HAP-1 (cell line): ENCODE measurements at regions not wholly inside any gene's neighbourhood (a gene's known extent, or its start where the extent isn't known, plus 50 kb on each side); places are given as distances from the start of the nearest gene placed in this dataset.

Experiments
- DNase-seq, 2 experiments: peaks; one replicate each; pipeline ENCODE4 v3.0.0-alpha.2; 2016 to 2020; ENCODE audit warnings: low spot score in 2 of 2
- H3K27me3 ChIP-seq: fragments of 250-450 bp; sonication (Bioruptor Pico); 2 replicates; pipeline ENCODE4 v1.5.1; 2020; ENCODE audit warnings: low read depth, mild to moderate bottlenecking, moderate library complexity
- H3K36me3 ChIP-seq: fragments of 250-450 bp; sonication (Bioruptor Pico); replicated peaks from 2 replicates; pipeline ENCODE4 v1.5.1; 2020; ENCODE audit warnings: mild to moderate bottlenecking
- H3K4me1 ChIP-seq: fragments of 250-450 bp; sonication (Bioruptor Pico); 2 replicates; pipeline ENCODE4 v1.5.1; 2020; ENCODE audit warnings: mild to moderate bottlenecking
- H3K4me3 ChIP-seq: fragments of 250-450 bp; sonication (Bioruptor Pico); 2 replicates; pipeline ENCODE4 v1.5.1; 2020; ENCODE audit warnings: mild to moderate bottlenecking, moderate library complexity
- H3K9me3 ChIP-seq: fragments of 250-450 bp; sonication (Bioruptor Pico); 2 replicates; pipeline ENCODE4 v1.5.1; 2020; ENCODE audit warnings: mild to moderate bottlenecking, moderate library complexity
- in situ Hi-C: fragments of 300-500 bp; cut with MboI; formaldehyde crosslinking; loops from 3 replicates; pipeline ENCODE4 v1.14.3; 2020; ENCODE audit warnings: low sequenced_read_pairs, inconsistent platforms, mixed read lengths

DNA sequence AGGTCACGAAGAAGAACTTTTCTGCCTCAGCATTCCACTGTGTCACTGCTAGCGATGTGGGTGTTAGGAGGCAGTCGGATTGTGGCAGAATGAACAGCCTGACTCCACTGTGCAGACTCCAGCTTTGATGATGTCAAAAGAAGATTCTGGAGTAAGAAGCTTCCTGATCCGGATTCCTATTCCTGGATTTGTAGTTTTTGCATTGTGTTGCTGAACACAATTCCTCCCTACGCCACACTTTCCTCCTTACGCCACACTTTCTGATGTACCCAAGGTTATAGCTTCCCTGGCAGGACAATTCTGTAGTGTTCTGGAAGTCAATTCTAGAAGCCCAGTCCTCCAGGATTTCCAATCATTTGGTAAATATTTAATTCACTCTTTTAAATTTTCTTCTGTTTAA lies 665.2 kb upstream of the ADGRL2 start:
- H3K4me3 ChIP-seq: no peak overlapping the region
- in situ Hi-C loops: no loop called here
- H3K9me3 ChIP-seq: no peaks in the 10 kb centered on the region
- no peaks in the 10 kb centered on the region for H3K27me3 ChIP-seq
- no peaks in the 10 kb centered on the region for H3K4me1 ChIP-seq
- no peaks in the 10 kb centered on the region for H3K36me3 ChIP-seq
- no peak for DNase-seq

DNA sequence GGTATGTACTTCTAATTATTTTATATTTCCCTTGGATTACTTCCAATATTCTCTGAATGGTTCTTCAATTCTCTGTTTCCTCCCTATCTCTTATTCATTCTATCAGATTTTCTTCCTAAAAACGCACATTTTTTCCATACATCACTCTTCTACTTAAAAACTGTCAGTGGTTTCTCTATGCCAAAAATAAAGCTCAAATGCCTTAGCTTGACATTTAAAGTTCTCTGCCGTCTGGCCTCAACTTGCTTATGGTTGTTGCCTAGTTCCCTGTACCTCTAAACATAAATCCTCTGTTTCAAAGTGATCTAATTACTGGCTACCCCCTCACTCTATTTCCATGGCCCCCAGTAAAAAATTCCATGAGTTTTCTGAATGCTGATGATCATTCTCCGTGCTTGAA lies 671.0 kb upstream of the ADGRL2 start:
- no peaks in the 10 kb centered on the region for H3K4me1 ChIP-seq
- in situ Hi-C loops: no loop called here

DNA sequence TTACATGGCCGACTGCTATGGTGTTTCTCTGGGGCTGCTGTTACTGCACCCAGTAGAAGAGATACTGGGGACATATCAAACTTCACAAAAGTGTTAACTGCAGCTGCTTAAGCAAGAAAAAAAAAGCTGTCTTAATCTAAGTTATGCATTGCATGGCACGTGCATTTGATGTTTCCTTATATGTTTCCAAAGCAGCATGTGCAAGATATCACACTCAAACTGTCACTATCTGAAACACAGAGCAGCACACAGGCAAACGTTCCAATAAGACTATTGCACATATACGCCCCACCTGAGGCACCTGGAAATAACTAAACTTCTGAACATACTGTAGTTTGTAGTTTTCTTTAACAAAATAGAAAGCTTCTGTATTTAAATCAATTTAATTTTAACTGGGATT lies 671.4 kb upstream of the ADGRL2 start:
- no peaks in the 10 kb centered on the region for H3K27me3 ChIP-seq
- no peaks in the 10 kb centered on the region for H3K9me3 ChIP-seq
- no peak for DNase-seq
- in situ Hi-C loops: no loop called here
- no peaks in the 10 kb centered on the region for H3K36me3 ChIP-seq
- H3K4me1 ChIP-seq: no peaks in the 10 kb centered on the region
- no peak overlapping the region for H3K4me3 ChIP-seq

More for the DNA sequence above, 671.0 kb upstream of the ADGRL2 start:
- Histone ChIP-seq H3K36me3 (no peaks in the 10 kb centered on the region), H3K9me3 (no peaks in the 10 kb centered on the region), H3K27me3 (no peaks in the 10 kb centered on the region), H3K4me3 (no peak overlapping the region)
- no peak for DNase-seq

DNA sequence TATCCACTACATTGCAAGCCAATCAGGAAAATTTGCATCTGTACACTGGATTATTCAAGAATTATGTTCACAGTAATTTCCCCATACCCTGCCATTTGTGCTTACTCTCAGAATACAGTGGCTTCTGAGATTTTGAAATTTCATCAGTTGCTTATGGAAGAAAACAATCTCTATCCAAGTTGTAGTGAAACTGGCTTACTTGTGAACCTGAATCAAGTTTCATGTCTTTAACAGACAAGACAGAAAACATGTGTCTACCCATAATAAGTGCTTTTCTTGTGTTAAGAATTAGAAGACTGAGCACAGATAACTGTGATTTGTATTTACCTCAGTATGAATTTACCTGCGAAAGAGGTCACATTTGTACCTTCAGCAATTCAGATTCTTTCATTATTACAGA lies 672.7 kb upstream of the ADGRL2 start:
- Histone ChIP-seq H3K36me3 (no peaks in the 10 kb centered on the region), H3K4me1 (no peaks in the 10 kb centered on the region), H3K4me3 (no peak overlapping the region), H3K9me3 (no peaks in the 10 kb centered on the region), H3K27me3 (no peaks in the 10 kb centered on the region)
- in situ Hi-C loops: no loop called here
- DNase-seq: no peak

DNA sequence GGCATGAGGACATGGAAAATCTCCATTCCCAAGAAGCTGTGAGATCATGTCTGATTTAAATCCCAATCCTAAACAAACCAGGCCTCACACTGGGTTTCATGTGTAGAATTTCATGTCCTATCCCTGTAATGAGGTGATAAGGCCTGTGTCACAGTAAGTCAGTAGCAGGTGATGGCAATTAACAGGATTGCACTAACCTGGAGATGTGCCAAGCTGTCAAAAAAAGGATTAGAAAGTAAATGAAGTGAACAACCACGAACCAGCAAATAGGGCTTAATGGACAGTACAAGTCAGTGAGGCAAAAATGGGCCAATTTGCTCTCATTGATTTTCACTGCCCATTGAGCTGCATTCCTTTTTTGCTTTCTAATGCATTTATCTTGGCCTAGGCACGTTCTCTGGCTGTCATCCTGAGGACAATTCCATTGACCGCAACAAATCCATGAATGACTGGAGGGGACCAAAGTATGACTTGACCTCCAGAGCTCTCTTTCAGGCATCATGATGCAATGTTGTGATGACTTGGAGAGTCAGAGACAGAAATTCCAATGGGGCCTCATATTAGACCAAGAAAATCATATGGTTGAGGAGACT lies 673.6 kb upstream of the ADGRL2 start:
- Histone ChIP-seq H3K4me3 (no peak overlapping the region), H3K36me3 (no peaks in the 10 kb centered on the region), H3K27me3 (no peaks in the 10 kb centered on the region), H3K4me1 (no peaks in the 10 kb centered on the region), H3K9me3 (no peaks in the 10 kb centered on the region)
- in situ Hi-C loops: no loop called here
- DNase-seq: no peak

DNA sequence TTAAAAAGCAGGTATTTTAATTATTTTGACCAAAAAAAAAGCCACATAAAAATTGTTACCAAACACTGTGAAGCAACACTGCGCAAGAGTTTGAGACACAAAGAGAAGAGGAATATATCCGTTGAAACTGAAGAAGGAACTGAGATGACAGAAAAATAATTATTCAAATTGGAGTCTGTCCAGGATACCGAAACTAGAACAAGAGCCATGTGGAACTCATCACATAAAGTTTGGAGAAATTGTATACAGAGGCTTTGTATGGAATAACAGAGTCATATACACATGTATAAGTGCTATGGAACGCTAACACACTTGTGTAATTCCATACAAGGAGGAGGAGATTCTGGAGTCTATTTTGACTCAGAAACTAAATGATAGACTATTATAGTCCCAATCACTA lies 675.1 kb upstream of the ADGRL2 start:
- Histone ChIP-seq H3K36me3 (no peaks in the 10 kb centered on the region), H3K4me3 (no peak overlapping the region), H3K9me3 (no peaks in the 10 kb centered on the region), H3K27me3 (no peaks in the 10 kb centered on the region), H3K4me1 (peaks cover 2% of the 10 kb centered on the region; the same call in 1 of the 2 replicates)
- DNase-seq: no peak
- in situ Hi-C loops: no loop called here

DNA sequence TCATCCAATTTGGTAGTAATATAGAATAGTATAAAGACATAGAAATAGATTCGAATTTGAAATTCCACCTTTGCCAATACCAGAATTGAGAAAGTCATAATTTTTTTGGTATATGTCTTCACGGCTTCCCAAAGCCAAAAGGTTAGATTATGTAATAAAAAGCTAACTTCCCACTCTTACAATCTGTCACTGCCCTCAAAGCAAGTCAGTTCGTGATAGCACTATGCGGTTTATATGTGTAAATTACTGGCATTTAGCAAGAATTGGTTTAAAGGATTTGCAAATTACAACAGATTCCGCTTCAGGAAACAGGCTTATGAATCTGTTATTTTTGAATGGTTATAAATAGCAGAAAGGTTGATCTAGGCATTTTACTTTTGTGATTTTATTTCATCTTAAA lies 679.4 kb upstream of the ADGRL2 start:
- Histone ChIP-seq H3K27me3 (no peaks in the 10 kb centered on the region), H3K4me1 (peaks cover 2% of the 10 kb centered on the region; the same call in 1 of the 2 replicates), H3K36me3 (no peaks in the 10 kb centered on the region), H3K9me3 (no peaks in the 10 kb centered on the region), H3K4me3 (no peak overlapping the region)
- in situ Hi-C loops: no loop called here
- no peak for DNase-seq

DNA sequence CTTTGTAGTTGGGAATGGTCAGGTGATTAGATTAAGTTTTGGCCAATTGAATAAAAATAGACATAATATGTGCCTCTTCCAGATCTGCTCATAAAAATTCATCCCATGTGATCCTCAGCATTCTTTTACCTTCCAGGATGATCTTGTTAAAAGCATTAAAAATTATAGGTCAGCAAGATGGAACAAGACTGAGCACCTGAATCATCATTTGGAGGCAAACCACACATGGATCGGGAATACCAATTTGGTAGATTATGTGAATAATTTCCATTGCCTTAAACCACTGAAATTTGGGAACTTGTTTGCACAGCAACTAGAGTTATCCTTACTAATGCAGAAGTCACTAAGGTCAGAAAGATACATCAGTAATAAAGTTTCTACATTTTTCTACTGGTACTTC lies 681.4 kb upstream of the ADGRL2 start:
- no peaks in the 10 kb centered on the region for H3K36me3 ChIP-seq
- peaks cover 5% of the 10 kb centered on the region; the same call in 1 of the 2 replicates for H3K4me1 ChIP-seq
- no peak for DNase-seq
- H3K4me3 ChIP-seq: no peak overlapping the region
- in situ Hi-C loops: no loop called here
- H3K9me3 ChIP-seq: no peaks in the 10 kb centered on the region
- H3K27me3 ChIP-seq: no peaks in the 10 kb centered on the region

DNA sequence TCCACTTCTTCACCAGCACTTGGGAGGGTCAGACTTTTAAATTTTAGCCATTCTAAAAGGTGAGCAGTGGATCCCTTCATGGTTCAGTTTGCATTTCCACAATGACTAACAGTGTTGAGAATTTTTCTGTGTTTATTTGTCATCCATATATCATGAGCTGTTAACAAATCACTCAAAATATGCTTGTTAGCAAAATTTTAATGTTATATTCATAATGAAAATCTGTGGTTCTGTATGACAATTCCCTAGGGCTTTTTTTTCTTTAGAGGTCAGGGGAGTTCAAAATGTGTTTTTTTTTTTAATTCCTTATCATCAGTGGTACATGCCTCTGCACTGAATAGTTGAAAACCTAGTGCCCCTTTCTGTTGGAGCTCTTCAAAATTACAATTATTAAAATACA lies 682.2 kb upstream of the ADGRL2 start:
- DNase-seq: no peak

DNA sequence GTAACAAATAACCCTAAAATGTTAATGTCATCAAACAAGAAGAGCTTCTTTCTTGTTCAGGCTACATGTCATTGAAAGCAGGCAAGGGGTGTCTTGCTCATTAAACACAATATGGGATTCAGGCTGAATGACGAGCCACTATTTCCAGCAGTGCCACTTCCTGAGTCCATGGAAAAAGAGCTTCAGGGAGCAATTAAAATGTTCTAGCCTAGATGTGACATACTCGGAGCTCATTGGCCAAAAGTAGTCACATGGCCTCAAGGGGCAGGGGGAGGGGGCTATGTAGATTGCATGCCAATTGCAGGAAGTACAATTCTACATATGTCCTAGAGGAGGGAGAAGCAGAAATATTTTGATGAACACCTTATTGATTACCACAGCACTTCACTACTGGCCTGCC lies 685.3 kb upstream of the ADGRL2 start:
- Histone ChIP-seq H3K9me3 (no peaks in the 10 kb centered on the region), H3K4me3 (no peak overlapping the region), H3K4me1 (peaks cover 6% of the 10 kb centered on the region; the same call in 1 of the 2 replicates), H3K27me3 (no peaks in the 10 kb centered on the region), H3K36me3 (no peaks in the 10 kb centered on the region)
- DNase-seq: no peak
- in situ Hi-C loops: no loop called here

More for the DNA sequence above, 682.2 kb upstream of the ADGRL2 start:
- Histone ChIP-seq H3K36me3 (no peaks in the 10 kb centered on the region), H3K9me3 (no peaks in the 10 kb centered on the region), H3K4me3 (no peak overlapping the region), H3K27me3 (no peaks in the 10 kb centered on the region), H3K4me1 (peaks cover 9% of the 10 kb centered on the region; the same call in 1 of the 2 replicates)
- in situ Hi-C loops: no loop called here

DNA sequence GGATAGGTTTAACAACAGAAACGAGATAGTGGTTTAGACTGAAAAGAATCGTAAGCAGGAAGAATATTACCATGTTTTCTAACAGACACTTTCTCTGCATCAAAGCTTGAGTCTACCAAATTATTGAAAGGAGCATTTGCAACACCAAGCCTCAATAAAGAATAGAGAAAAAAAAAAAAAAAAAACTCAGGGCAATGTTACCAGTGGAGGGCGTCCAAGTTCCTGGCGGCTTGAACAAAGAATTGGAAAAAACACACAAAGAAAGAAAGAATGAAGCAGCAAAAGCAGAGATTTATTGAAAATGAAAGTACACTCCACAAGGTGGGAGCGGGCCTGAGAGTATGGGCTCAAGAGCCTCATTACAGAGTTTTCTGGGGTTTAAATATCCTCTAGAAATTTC lies 686.5 kb upstream of the ADGRL2 start:
- H3K36me3 ChIP-seq: no peaks in the 10 kb centered on the region
- H3K4me3 ChIP-seq: no peak overlapping the region
- peak; percentile 10 to 24 for DNase-seq
- no peaks in the 10 kb centered on the region for H3K27me3 ChIP-seq
- in situ Hi-C loops: no loop called here
- H3K4me1 ChIP-seq: peaks cover 6% of the 10 kb centered on the region; the same call in 1 of the 2 replicates
- H3K9me3 ChIP-seq: no peaks in the 10 kb centered on the region

DNA sequence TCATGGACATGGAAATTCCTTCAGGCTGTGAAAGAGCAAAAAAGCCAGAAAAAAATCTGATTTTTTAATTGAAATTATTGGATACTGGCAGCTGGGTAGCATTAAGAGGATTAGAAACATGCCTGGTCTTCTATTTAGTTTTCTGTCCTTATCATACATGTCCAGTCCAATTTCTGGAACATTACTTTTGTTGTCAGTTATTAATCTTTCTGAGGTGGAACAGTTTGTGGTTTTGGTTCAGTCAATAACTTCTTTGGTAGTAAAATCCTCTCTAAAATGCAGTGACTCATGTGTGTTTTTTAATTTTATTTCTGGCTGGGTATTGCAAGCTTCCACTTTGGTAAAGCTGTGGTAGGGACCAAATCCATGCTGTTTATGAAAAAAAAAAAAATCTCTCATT lies 687.0 kb upstream of the ADGRL2 start:
- no peak overlapping the region for H3K4me3 ChIP-seq
- H3K36me3 ChIP-seq: no peaks in the 10 kb centered on the region
- no peaks in the 10 kb centered on the region for H3K27me3 ChIP-seq
- no peaks in the 10 kb centered on the region for H3K9me3 ChIP-seq
- DNase-seq: no peak
- in situ Hi-C loops: no loop called here
- peaks cover 6% of the 10 kb centered on the region; the same call in 1 of the 2 replicates for H3K4me1 ChIP-seq

DNA sequence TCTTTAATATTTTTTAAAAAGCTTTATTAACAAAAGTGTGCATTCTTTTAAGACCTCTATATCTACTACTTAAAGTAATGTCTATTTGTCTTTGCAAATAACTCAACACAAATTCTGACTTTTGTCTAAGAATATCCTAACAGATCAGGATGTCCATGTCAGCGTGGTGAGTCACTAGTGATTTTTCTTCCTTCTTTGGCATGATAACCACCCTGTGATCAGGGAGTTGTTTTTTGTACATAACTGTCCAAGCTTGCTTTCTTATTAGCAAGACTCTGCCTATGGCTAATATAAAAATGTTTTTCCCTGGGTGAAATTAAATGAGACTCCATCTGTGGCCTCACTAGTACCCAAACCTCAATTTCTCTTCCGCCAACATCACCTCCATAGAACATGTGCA lies 688.9 kb upstream of the ADGRL2 start:
- DNase-seq: no peak

DNA sequence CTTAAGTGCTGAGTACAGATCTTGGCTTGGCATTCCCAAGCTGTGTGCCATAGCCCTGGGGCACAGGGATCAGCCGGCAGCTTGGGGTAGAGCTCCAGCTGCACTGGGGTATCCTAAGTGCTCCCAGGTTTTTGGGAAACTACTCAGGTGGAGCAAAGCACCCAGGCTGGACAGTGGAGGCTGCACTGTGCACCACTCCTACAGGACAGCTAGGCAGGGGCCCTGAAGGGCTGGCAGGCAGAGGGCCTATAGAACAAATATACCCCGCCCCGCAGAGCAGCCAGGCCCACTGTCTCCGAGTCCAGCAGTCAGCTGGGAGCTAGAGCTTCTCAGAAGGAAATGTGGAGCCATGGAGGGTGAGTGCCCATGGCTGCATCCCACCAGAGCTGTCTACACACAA lies 691.7 kb upstream of the ADGRL2 start:
- Histone ChIP-seq H3K27me3 (no peaks in the 10 kb centered on the region), H3K36me3 (no peaks in the 10 kb centered on the region), H3K9me3 (no peaks in the 10 kb centered on the region), H3K4me3 (no peak overlapping the region), H3K4me1 (peaks cover 3% of the 10 kb centered on the region; the same call in 1 of the 2 replicates)
- no peak for DNase-seq
- in situ Hi-C loops: no loop called here

More for the DNA sequence above, 688.9 kb upstream of the ADGRL2 start:
- H3K4me3 ChIP-seq: no peak overlapping the region
- in situ Hi-C loops: no loop called here
- peaks cover 6% of the 10 kb centered on the region; the same call in 1 of the 2 replicates for H3K4me1 ChIP-seq
- no peaks in the 10 kb centered on the region for H3K36me3 ChIP-seq
- H3K27me3 ChIP-seq: no peaks in the 10 kb centered on the region
- no peaks in the 10 kb centered on the region for H3K9me3 ChIP-seq

DNA sequence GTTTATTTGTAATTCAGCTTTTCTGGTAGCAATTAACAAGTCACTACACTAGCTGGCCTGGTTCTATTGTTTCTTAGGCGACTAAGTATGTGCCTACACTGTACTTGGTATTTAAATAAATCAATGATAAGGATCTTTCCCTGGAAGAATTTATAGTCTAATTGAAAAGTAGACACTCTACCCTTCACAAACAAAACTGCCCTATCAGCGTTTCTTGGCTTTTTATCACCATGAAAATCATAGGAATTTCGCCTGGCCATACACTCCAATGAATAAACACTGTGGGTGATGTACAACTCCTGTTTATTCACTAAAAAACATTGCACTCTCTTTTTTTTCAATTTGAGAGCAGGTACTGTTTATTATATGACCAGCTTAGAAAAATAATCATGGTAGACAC lies 702.9 kb upstream of the ADGRL2 start:
- no peaks in the 10 kb centered on the region for H3K36me3 ChIP-seq
- DNase-seq: no peak
- H3K4me3 ChIP-seq: no peak overlapping the region
- H3K4me1 ChIP-seq: peaks cover 15% of the 10 kb centered on the region
- in situ Hi-C loops: no loop called here
- H3K9me3 ChIP-seq: no peaks in the 10 kb centered on the region
- H3K27me3 ChIP-seq: no peaks in the 10 kb centered on the region
